Cerebellar nuclear complex (tissue), 1 donor: ENCODE measurements at regions not wholly inside any gene's neighbourhood (a gene's known extent, or its start where the extent isn't known, plus 50 kb on each side); places are given as distances from the start of the nearest gene placed in this dataset.

Experiments used
- DNase-seq, 2 experiments: peaks; one replicate each; lab custom pipeline; 2025; lab: John Stamatoyannopoulos, UW

GRCh38 chr11:115927823-115928329 lies 423.7 kb upstream of the CADM1 start:
- no peak for DNase-seq

- no peak for DNase-seq
Observed at GRCh38 chr11:115926601-115927000, 422.4 kb upstream of the CADM1 start.

- no peak for DNase-seq
Observed at GRCh38 chr11:115926138-115926537, 421.9 kb upstream of the CADM1 start.

- DNase-seq, result no peak
Observed at GRCh38 chr11:115925568-115926090, 421.4 kb upstream of the CADM1 start.

- DNase-seq, result no peak
Observed at GRCh38 chr11:115924744-115925567, 420.7 kb upstream of the CADM1 start.

- no peak for DNase-seq
Observed at GRCh38 chr11:115922876-115923275, 418.7 kb upstream of the CADM1 start.

GRCh38 chr11:115921986-115922385 lies 417.8 kb upstream of the CADM1 start:
- no peak for DNase-seq

- DNase-seq, result no peak
Observed at GRCh38 chr11:115921540-115921939, 417.3 kb upstream of the CADM1 start.

GRCh38 chr11:115920841-115921480 lies 416.7 kb upstream of the CADM1 start:
- no peak for DNase-seq

- DNase-seq, result no peak
Observed at GRCh38 chr11:115920092-115920461, 415.9 kb upstream of the CADM1 start.

- no peak for DNase-seq
Observed at GRCh38 chr11:115919341-115920091, 415.3 kb upstream of the CADM1 start.

- no peak for DNase-seq
Observed at GRCh38 chr11:115918576-115918975, 414.4 kb upstream of the CADM1 start.

GRCh38 chr11:115916608-115917007 lies 412.4 kb upstream of the CADM1 start:
- DNase-seq, result no peak

- no peak for DNase-seq
Observed at GRCh38 chr11:115912484-115912945, 408.3 kb upstream of the CADM1 start.

- DNase-seq, result no peak
Observed at GRCh38 chr11:115911613-115912346, 407.6 kb upstream of the CADM1 start.

- DNase-seq, result no peak
Observed at GRCh38 chr11:115910379-115910778, 406.2 kb upstream of the CADM1 start.

- no peak for DNase-seq
Observed at GRCh38 chr11:115906171-115906570, 402.0 kb upstream of the CADM1 start.

- DNase-seq, result no peak
Observed at GRCh38 chr11:115905341-115906000, 401.3 kb upstream of the CADM1 start.

GRCh38 chr11:115903179-115903578 lies 399.0 kb upstream of the CADM1 start:
- no peak for DNase-seq

- DNase-seq, result no peak
Observed at GRCh38 chr11:115901069-115901468, 396.9 kb upstream of the CADM1 start.

- DNase-seq, result no peak
Observed at GRCh38 chr11:115900111-115900510, 395.9 kb upstream of the CADM1 start.
